HFFc6 (cell line): ENCODE measurements at regions not wholly inside any gene's neighbourhood (a gene's known extent, or its start where the extent isn't known, plus 50 kb on each side); places are given as distances from the start of the nearest gene placed in this dataset.

Source experiments
- DNase-seq: peaks from one replicate; pipeline ENCODE4 v3.0.0-alpha.2; 2018
- H3K27ac Mint-ChIP-seq: 2 replicates; pipeline ENCODE4 v1.8.0; 2020; ENCODE audit warnings: mild to moderate bottlenecking, mixed read lengths
- H3K27me3 Mint-ChIP-seq: 2 replicates; pipeline ENCODE4 v1.8.0; 2021; ENCODE audit warnings: mild to moderate bottlenecking, moderate library complexity, mixed read lengths; ENCODE audit not compliant: insufficient read depth
- H3K36me3 Mint-ChIP-seq: 2 replicates; pipeline ENCODE4 v1.8.0; 2021; ENCODE audit warnings: low read depth, mixed read lengths
- H3K4me1 Mint-ChIP-seq: 2 replicates; pipeline ENCODE4 v1.8.0; 2020; ENCODE audit warnings: low read depth, mixed read lengths
- H3K4me3 Mint-ChIP-seq: 2 replicates; pipeline ENCODE4 v1.8.0; 2020; ENCODE audit warnings: mild to moderate bottlenecking, moderate library complexity, mixed read lengths
- H3K9me3 Mint-ChIP-seq: 2 replicates; pipeline ENCODE4 v1.8.0; 2020; ENCODE audit warnings: mild to moderate bottlenecking, mixed read lengths
- CTCF ChIP-seq: fragments of 200-600 bp; sonication (generic); IDR thresholded peaks from 2 replicates; pipeline ENCODE4 v1.5.0; 2021; ENCODE audit warnings: antibody characterized with exemption, mild to moderate bottlenecking

- TF ChIP-seq CTCF, result no peak
- Mint-ChIP-seq H3K4me3 (no peak overlapping the region), H3K27ac (no peak overlapping the region), H3K27me3 (no peaks in the 10 kb centered on the region; the same call in 1 of the 2 replicates), H3K36me3 (peaks cover 5% of the 10 kb centered on the region; the same call in 1 of the 2 replicates), H3K9me3 (no peaks in the 10 kb centered on the region), H3K4me1 (peaks cover 55% of the 10 kb centered on the region)
- no peak for DNase-seq
Measured at GRCh38 chr5:34606101-34606500, 50.0 kb upstream of the RAI14 start.
